SW 1271 (cell line): ENCODE measurements at regions not wholly inside any gene's neighbourhood (a gene's known extent, or its start where the extent isn't known, plus 50 kb on each side); places are given as distances from the start of the nearest gene placed in this dataset.
"Not testable (repeated sequence)": the region's sequence is repeated elsewhere in the genome, so short reads cannot be mapped to it uniquely, and the experiment has no call there.

Source experiments
- DNase-seq, 2 experiments: peaks; one replicate each; lab custom pipeline; 2025; lab: John Stamatoyannopoulos, UW

GRCh38 chr17:51387986-51388385, 127.6 kb downstream of the UTP18 start:
- DNase-seq = no peak

GRCh38 chr17:51389875-51390274, 129.5 kb downstream of the UTP18 start:
- no peak for DNase-seq

- no peak for DNase-seq
These were observed 131.8 kb downstream of the UTP18 start for GRCh38 chr17:51391982-51392654.

GRCh38 chr17:51395621-51396020, 135.3 kb downstream of the UTP18 start:
- DNase-seq = no peak

- no peak for DNase-seq
These were observed 137.2 kb downstream of the UTP18 start for GRCh38 chr17:51397361-51398127.

GRCh38 chr17:51398128-51398525, 137.8 kb downstream of the UTP18 start:
- no peak for DNase-seq

- no peak for DNase-seq
These were observed 138.3 kb downstream of the UTP18 start for GRCh38 chr17:51398687-51399086.

- DNase-seq = no peak
These were observed 140.9 kb downstream of the UTP18 start for GRCh38 chr17:51401279-51401678.

GRCh38 chr17:51402899-51403298, 142.6 kb downstream of the UTP18 start:
- DNase-seq = no peak

GRCh38 chr17:51407576-51407975, 147.2 kb downstream of the UTP18 start:
- no peak for DNase-seq

GRCh38 chr17:51419476-51419875, 159.1 kb downstream of the UTP18 start:
- DNase-seq = no peak

GRCh38 chr17:51421525-51421924, 161.2 kb downstream of the UTP18 start:
- DNase-seq = no peak

GRCh38 chr17:51422634-51423033, 162.3 kb downstream of the UTP18 start:
- no peak for DNase-seq

- DNase-seq = no peak
These were observed 163.2 kb downstream of the UTP18 start for GRCh38 chr17:51423421-51424160.

GRCh38 chr17:51425773-51426172, 165.4 kb downstream of the UTP18 start:
- DNase-seq = no peak

GRCh38 chr17:51427323-51427811, 167.0 kb downstream of the UTP18 start:
- DNase-seq = no peak

- no peak for DNase-seq
These were observed 167.5 kb downstream of the UTP18 start for GRCh38 chr17:51427856-51428255.

GRCh38 chr17:51428668-51429495, 168.5 kb downstream of the UTP18 start:
- DNase-seq = no peak

GRCh38 chr17:51429938-51430337, 169.6 kb downstream of the UTP18 start:
- DNase-seq = not testable (repeated sequence)

- DNase-seq = no peak
These were observed 170.2 kb downstream of the UTP18 start for GRCh38 chr17:51430591-51430990.

- DNase-seq = no peak
These were observed 174.3 kb downstream of the UTP18 start for GRCh38 chr17:51434434-51435170.
